ENCODE measurements at regions not wholly inside any gene's neighbourhood (a gene's known extent, or its start where the extent isn't known, plus 50 kb on each side); places are given as distances from the start of the nearest gene placed in this dataset.

- Mint-ChIP-seq H3K9me3 (peaks cover 4% of the 10 kb centered on the region), H3K4me1 (no peaks in the 10 kb centered on the region), H3K4me3 (no peak overlapping the region), H3K27me3 (no peaks in the 10 kb centered on the region), H3K27ac (no peak overlapping the region), H3K36me3 (ENCODE audit: low read depth) (no peaks in the 10 kb centered on the region)
- no peak for ATAC-seq (ENCODE audit: low read depth)
- ChIA-PET CTCF (no interaction called here), POLR2A (no interaction called here)
- DNase-seq = no peak
- TF ChIP-seq CTCF (IDR thresholded peaks at IDR 0.05) = no peak
- intact Hi-C loops (cut with micrococcal nuclease) = no loop called here
These were observed 700.4 kb upstream of the KCND2 start for GRCh38 chr7:119572541-119572940.

- CTCF ChIA-PET = no interaction called here
- ATAC-seq (ENCODE audit: low read depth) (no peak), DNase-seq (no peak)
- POLR2A ChIA-PET = no interaction called here
- Mint-ChIP-seq H3K4me3 (no peak overlapping the region), H3K27me3 (no peaks in the 10 kb centered on the region), H3K4me1 (no peaks in the 10 kb centered on the region), H3K36me3 (ENCODE audit: low read depth) (no peaks in the 10 kb centered on the region), H3K9me3 (peaks cover 4% of the 10 kb centered on the region), H3K27ac (no peak overlapping the region)
- intact Hi-C loops (cut with micrococcal nuclease) = no loop called here
- no peak for TF ChIP-seq CTCF (IDR thresholded peaks at IDR 0.05)
These were observed 694.9 kb upstream of the KCND2 start for GRCh38 chr7:119578116-119578515.

GRCh38 chr7:119594956-119595355, 678.0 kb upstream of the KCND2 start:
- Mint-ChIP-seq H3K9me3 (peaks cover 9% of the 10 kb centered on the region), H3K4me3 (no peak overlapping the region), H3K36me3 (ENCODE audit: low read depth) (no peaks in the 10 kb centered on the region), H3K27ac (no peak overlapping the region), H3K4me1 (no peaks in the 10 kb centered on the region), H3K27me3 (no peaks in the 10 kb centered on the region)
- no peak for TF ChIP-seq CTCF (IDR thresholded peaks at IDR 0.05)
- CTCF ChIA-PET = no interaction called here
- POLR2A ChIA-PET = no interaction called here
- intact Hi-C loops (cut with micrococcal nuclease) = loop anchor here (2.0 kb wide), 1 partner anchor 20 kb away; no protein-coding TSS in a partner anchor
- DNase-seq (no peak), ATAC-seq (ENCODE audit: low read depth) (no peak)

GRCh38 chr7:119596651-119597050, 676.3 kb upstream of the KCND2 start:
- no peak for DNase-seq

GRCh38 chr7:119606297-119606696, 666.7 kb upstream of the KCND2 start:
- H3K9me3 Mint-ChIP-seq = peaks cover 4% of the 10 kb centered on the region
- POLR2A ChIA-PET = no interaction called here
- no peak overlapping the region for H3K27ac Mint-ChIP-seq
- H3K4me3 Mint-ChIP-seq = no peak overlapping the region
- CTCF ChIA-PET = no interaction called here
- intact Hi-C loops (cut with micrococcal nuclease) = no loop called here
- no peaks in the 10 kb centered on the region for H3K27me3 Mint-ChIP-seq
- no peak for TF ChIP-seq CTCF (IDR thresholded peaks at IDR 0.05)
- ATAC-seq (ENCODE audit: low read depth) (no peak), DNase-seq (no peak)
- no peaks in the 10 kb centered on the region for H3K4me1 Mint-ChIP-seq
- H3K36me3 Mint-ChIP-seq (ENCODE audit: low read depth) = no peaks in the 10 kb centered on the region

More at GRCh38 chr7:119596651-119597050, 676.3 kb upstream of the KCND2 start:
- no peak for ATAC-seq (ENCODE audit: low read depth)
- Mint-ChIP-seq H3K9me3 (peaks cover 9% of the 10 kb centered on the region), H3K4me3 (no peak overlapping the region), H3K27ac (no peak overlapping the region), H3K4me1 (no peaks in the 10 kb centered on the region), H3K27me3 (no peaks in the 10 kb centered on the region), H3K36me3 (ENCODE audit: low read depth) (no peaks in the 10 kb centered on the region)
- intact Hi-C loops (cut with micrococcal nuclease) = no loop called here
- no peak for TF ChIP-seq CTCF (IDR thresholded peaks at IDR 0.05)
- CTCF ChIA-PET = no interaction called here
- POLR2A ChIA-PET = no interaction called here
